ENCODE measurements at regions not wholly inside any gene's neighbourhood (a gene's known extent, or its start where the extent isn't known, plus 50 kb on each side); places are given as distances from the start of the nearest gene placed in this dataset.

GRCh38 chr1:114219172-114219868 is 65.7 kb upstream of the SYT6 start:
- no peak for FAIRE-seq

- FAIRE-seq, result no peak
These were observed 64.9 kb upstream of the SYT6 start for GRCh38 chr1:114218361-114219171.

GRCh38 chr1:114216431-114217173 is 62.9 kb upstream of the SYT6 start:
- FAIRE-seq, result no peak

- FAIRE-seq, result no peak
These were observed 61.8 kb upstream of the SYT6 start for GRCh38 chr1:114215436-114215835.

- FAIRE-seq, result no peak
These were observed 60.3 kb upstream of the SYT6 start for GRCh38 chr1:114214016-114214415.

- no peak for FAIRE-seq
These were observed 56.3 kb upstream of the SYT6 start for GRCh38 chr1:114209971-114210370.

GRCh38 chr1:114208714-114209113 is 55.0 kb upstream of the SYT6 start:
- no peak for FAIRE-seq

GRCh38 chr1:114208106-114208505 is 54.4 kb upstream of the SYT6 start:
- FAIRE-seq, result no peak

GRCh38 chr1:114207635-114208034 is 54.0 kb upstream of the SYT6 start:
- no peak for FAIRE-seq

GRCh38 chr1:114206392-114206791 is 52.7 kb upstream of the SYT6 start:
- no peak for FAIRE-seq

- no peak for FAIRE-seq
These were observed 50.0 kb upstream of the SYT6 start for GRCh38 chr1:114203595-114204128.

Data from A204.1 (cell line).